IgD-negative memory B cell (primary cell): ENCODE measurements at regions not wholly inside any gene's neighbourhood (a gene's known extent, or its start where the extent isn't known, plus 50 kb on each side); places are given as distances from the start of the nearest gene placed in this dataset.
"Not testable (repeated sequence)": the region's sequence is repeated elsewhere in the genome, so short reads cannot be mapped to it uniquely, and the experiment has no call there.

Source experiments
- H3K27ac Mint-ChIP-seq, 3 donors: one replicate each; pipeline ENCODE4 v1.8.0; 2020 to 2022; ENCODE audit warnings: mild to moderate bottlenecking in 3 of 3, mixed read lengths in 3 of 3, moderate library complexity in 1 of 3
- H3K27me3 Mint-ChIP-seq: one replicate; pipeline ENCODE4 v1.8.0; 2021; ENCODE audit warnings: mixed read lengths
- H3K36me3 Mint-ChIP-seq: one replicate; pipeline ENCODE4 v1.8.0; 2020; ENCODE audit warnings: mild to moderate bottlenecking, mixed read lengths
- H3K4me1 Mint-ChIP-seq, 3 donors: one replicate each; pipeline ENCODE4 v1.8.0; 2020 to 2022; ENCODE audit warnings: mixed read lengths in 3 of 3, mild to moderate bottlenecking in 1 of 3
- H3K4me3 Mint-ChIP-seq, 4 donors: one replicate each; pipeline ENCODE4 v1.8.0; 2020 to 2022; ENCODE audit warnings: mild to moderate bottlenecking in 4 of 4, mixed read lengths in 4 of 4, moderate library complexity in 3 of 4
- H3K9me3 Mint-ChIP-seq, 3 donors: one replicate each; pipeline ENCODE4 v1.8.0; 2020 to 2021; ENCODE audit warnings: mixed read lengths in 3 of 3, mild to moderate bottlenecking in 1 of 3

DNA sequence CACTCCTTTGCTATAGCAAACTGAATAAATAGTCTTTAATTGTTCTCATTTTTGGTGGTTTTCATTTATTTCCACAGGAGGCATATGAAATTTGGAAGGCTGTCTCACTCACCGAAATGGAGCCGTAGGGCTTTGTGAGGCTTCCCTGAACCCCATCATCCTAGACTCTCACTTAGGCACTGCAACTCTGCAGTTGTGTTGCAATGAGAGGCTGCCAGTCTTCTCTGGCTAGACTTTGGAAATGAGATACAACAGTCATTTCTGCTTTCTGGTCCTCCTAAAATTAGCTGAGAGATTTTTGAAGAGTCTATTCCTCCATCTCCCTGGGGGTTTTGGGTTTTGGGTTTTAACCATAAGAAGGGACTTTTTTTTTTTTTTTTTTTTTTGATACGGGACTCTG lies 146.5 kb downstream of the SH3BGRL start:
- Mint-ChIP-seq H3K27ac (no peak overlapping the region), H3K36me3 (peaks cover 8% of the 10 kb centered on the region), H3K4me3 (no peak overlapping the region), H3K27me3 (no peaks in the 10 kb centered on the region), H3K9me3 (peaks cover 0 to 2% (median 0%) of the 10 kb centered on the region in 3 donors), H3K4me1 (peaks cover 0 to 3% (median 2%) of the 10 kb centered on the region in 3 donors)

DNA sequence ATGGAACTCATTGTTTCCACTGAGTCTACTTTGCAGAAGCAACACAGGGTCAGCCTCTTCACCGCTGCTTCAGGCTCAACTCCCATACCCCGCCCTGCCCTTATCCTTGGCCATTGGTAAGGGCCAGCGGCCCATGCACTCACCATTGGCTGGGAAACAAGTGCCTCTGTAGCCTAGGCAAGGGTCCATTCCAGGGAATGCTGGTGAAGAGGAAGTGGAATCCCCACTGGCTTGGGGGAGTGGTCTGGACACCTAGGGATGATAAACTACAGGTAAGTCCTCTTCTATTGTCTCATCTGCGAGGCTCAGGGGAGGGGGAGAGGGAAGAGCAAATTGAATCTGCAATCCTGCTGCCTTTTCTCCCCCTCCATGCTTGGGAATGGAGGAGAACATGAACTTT lies 153.1 kb downstream of the SH3BGRL start:
- Mint-ChIP-seq H3K27ac (no peak overlapping the region), H3K4me3 (no peak overlapping the region), H3K36me3 (peaks cover 1% of the 10 kb centered on the region), H3K27me3 (no peaks in the 10 kb centered on the region), H3K4me1 (peaks cover 0 to 2% (median 0%) of the 10 kb centered on the region in 3 donors), H3K9me3 (peaks cover 2 to 6% (median 3%) of the 10 kb centered on the region in 3 donors)

DNA sequence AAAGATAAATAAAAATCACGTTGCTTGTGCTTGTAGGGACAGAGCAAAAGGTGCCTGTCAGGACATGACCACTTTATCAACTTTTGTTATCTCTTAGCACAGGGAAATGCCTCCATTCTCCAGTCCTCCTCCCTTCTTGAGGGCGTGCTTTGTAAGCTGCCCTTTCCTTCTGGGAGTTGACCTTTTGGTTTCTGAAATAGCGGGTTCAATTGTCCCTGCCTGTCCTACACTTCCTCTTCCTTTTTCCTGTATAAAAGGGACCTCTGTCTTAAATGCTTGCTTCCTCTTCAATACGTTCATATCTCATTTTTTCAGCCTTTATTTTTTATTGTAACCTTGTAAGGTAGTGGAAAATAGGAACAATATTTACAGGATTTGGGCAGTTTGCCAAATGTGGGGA lies 153.5 kb downstream of the SH3BGRL start:
- no peaks in the 10 kb centered on the region for H3K4me1 Mint-ChIP-seq
- H3K27me3 Mint-ChIP-seq = no peaks in the 10 kb centered on the region
- H3K4me3 Mint-ChIP-seq = no peak overlapping the region
- peaks cover under 1% of the 10 kb centered on the region for H3K36me3 Mint-ChIP-seq
- peaks cover 2 to 6% (median 3%) of the 10 kb centered on the region in 3 donors for H3K9me3 Mint-ChIP-seq
- H3K27ac Mint-ChIP-seq = no peak overlapping the region

DNA sequence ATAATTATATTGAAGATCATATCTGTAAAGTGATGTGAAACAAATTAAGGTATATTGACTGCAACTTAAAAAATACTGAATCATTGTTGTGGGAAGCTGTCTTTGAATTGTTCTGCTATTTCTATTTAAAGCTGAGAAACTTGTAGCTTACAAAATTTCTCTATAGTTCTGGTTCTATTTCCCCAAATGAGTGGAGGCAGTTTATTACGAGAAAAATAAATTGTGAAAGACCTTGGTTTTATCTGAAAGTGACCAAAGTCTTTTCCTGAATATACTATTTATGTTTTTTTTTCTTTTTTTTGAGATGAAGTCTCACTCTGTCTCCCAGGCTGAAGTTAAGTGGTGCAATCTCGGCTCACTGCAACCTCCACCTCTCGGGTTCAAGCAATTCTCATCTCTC lies 165.4 kb downstream of the SH3BGRL start:
- Mint-ChIP-seq H3K4me1 (no peaks in the 10 kb centered on the region), H3K4me3 (no peak overlapping the region), H3K36me3 (no peaks in the 10 kb centered on the region), H3K27ac (peak overlapping the region in 1 of 3 donors; percentile 9), H3K9me3 (no peaks in the 10 kb centered on the region), H3K27me3 (no peaks in the 10 kb centered on the region)

DNA sequence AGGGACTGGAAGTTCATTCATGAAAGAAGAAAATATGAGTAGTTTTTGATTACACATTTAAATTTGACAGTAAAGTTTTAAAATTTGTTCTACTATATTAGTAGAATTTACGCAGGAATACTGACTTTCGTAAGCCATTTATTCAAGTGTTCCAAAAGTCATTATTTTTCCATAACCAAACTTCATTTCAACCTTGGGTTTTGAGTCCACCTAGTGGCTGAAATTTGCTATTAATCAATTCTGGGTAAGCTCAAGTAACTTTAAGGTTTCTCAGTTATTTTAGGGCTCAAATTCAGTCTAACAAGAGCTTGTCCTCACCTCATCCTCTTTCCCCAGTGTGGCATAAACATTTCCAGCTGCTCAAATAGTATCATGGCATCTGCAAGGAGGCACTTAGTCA lies 175.4 kb downstream of the SH3BGRL start:
- H3K27ac Mint-ChIP-seq = no peak overlapping the region
- no peaks in the 10 kb centered on the region for H3K36me3 Mint-ChIP-seq
- no peaks in the 10 kb centered on the region for H3K9me3 Mint-ChIP-seq
- H3K4me3 Mint-ChIP-seq = no peak overlapping the region
- H3K4me1 Mint-ChIP-seq = no peaks in the 10 kb centered on the region
- H3K27me3 Mint-ChIP-seq = no peaks in the 10 kb centered on the region

DNA sequence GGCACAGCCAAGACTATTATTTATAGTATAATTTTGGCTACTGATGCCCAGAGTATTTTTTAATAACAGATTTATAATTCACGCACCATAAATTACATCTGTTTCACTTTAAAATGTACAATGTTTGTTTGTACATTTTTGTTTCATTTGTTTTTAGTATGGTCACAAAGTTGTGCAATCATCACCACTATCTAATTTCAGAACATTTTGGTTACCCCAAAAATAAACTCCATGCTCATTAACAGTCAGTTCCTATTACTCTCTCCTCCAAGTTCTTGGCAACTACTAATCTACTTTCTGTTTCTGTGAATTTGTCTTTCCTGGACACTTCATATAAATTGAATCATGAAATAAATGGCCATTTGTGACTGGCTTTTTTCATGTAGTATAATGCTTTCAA lies 176.7 kb downstream of the SH3BGRL start:
- H3K36me3 Mint-ChIP-seq = no peaks in the 10 kb centered on the region
- H3K4me3 Mint-ChIP-seq = no peak overlapping the region
- no peak overlapping the region for H3K27ac Mint-ChIP-seq

DNA sequence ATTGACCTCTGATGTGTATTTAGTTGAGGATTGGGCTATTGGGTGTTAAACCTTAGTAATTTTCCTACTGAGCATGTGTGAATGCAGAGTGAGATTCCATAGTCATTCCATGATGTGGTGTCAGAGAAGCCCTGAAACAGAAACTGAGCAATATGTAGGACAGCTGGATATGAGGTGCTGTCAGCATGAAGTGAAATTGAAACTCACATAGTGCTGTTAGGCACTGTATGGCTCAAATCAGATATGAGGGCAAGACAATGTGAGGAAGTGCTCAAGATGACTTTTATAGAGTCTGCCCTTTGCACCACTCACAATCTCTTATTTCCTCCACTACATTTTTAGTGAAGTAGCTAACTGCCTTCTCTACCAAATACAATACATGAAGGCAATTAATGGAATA lies 188.3 kb downstream of the SH3BGRL start:
- no peaks in the 10 kb centered on the region for H3K4me1 Mint-ChIP-seq
- H3K4me3 Mint-ChIP-seq = no peak overlapping the region
- no peaks in the 10 kb centered on the region for H3K36me3 Mint-ChIP-seq
- peaks cover 0 to 7% (median 2%) of the 10 kb centered on the region in 3 donors for H3K9me3 Mint-ChIP-seq
- H3K27ac Mint-ChIP-seq = no peak overlapping the region
- peaks cover 4% of the 10 kb centered on the region for H3K27me3 Mint-ChIP-seq

More for the DNA sequence above, 176.7 kb downstream of the SH3BGRL start:
- H3K4me1 Mint-ChIP-seq = no peaks in the 10 kb centered on the region
- H3K27me3 Mint-ChIP-seq = no peaks in the 10 kb centered on the region
- H3K9me3 Mint-ChIP-seq = no peaks in the 10 kb centered on the region

DNA sequence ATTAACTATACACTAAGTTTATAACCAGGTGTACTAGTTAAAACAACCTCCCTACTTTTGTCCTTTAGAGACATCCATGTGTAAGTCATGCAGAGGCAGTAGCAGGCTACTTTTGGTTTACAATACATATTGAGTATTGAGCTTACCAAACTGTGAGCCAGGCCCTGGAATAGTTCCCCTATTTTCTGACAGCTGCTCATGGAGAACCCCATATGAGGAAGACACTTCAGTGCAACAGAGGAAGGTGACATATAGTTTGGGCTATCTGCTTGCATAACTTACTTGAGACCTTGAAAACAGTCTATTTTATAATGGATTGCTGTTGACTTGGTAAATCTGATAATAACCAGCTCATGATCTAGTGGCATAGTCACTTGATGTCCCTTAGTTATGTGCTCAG lies 190.5 kb downstream of the SH3BGRL start:
- Mint-ChIP-seq H3K27me3 (peaks cover 2% of the 10 kb centered on the region), H3K9me3 (peaks cover 0 to 5% (median 2%) of the 10 kb centered on the region in 3 donors), H3K4me3 (no peak overlapping the region), H3K27ac (no peak overlapping the region), H3K36me3 (no peaks in the 10 kb centered on the region), H3K4me1 (no peaks in the 10 kb centered on the region)

DNA sequence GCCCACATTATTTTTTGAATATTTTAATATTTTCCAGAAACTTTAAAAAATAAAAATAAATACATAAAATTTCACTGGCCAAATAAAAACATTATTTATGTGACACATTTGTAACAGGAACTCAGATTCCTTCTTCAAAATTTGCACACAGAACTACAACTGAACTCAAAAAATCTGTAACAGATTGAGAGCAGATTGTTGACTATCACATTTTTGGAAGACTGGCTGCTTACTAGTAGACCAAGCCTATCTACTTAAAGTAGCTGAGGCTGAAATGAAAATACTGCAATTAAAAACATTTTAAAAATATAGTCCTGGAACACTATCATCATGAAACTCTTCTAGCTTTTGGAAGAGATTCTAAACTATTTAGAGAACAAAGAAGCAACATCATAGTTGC lies 203.9 kb downstream of the SH3BGRL start:
- Mint-ChIP-seq H3K9me3 (no peaks in the 10 kb centered on the region), H3K4me1 (no peaks in the 10 kb centered on the region), H3K27ac (no peak overlapping the region), H3K36me3 (no peaks in the 10 kb centered on the region), H3K4me3 (no peak overlapping the region), H3K27me3 (no peaks in the 10 kb centered on the region)

DNA sequence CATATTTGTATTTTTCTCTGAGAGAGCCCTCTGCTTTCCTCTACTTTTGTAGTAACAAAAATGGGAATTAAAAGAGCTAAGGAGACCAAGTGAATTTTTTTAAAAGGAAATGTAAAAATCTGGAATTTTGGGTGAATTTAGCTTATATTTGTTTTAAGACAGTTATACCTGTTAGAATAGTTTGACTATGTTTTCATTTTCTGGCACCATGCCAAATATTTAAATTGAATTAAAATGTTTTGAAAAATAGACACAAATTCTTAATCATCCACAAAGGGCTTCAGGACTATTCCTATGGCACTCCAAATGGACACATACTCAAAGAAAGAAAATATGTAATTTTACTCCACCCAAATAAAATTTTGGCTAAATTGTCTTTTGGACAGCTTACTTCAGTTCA lies 209.6 kb downstream of the SH3BGRL start:
- Mint-ChIP-seq H3K27me3 (no peaks in the 10 kb centered on the region), H3K4me1 (no peaks in the 10 kb centered on the region), H3K27ac (no peak overlapping the region), H3K36me3 (no peaks in the 10 kb centered on the region), H3K4me3 (no peak overlapping the region), H3K9me3 (no peaks in the 10 kb centered on the region)

DNA sequence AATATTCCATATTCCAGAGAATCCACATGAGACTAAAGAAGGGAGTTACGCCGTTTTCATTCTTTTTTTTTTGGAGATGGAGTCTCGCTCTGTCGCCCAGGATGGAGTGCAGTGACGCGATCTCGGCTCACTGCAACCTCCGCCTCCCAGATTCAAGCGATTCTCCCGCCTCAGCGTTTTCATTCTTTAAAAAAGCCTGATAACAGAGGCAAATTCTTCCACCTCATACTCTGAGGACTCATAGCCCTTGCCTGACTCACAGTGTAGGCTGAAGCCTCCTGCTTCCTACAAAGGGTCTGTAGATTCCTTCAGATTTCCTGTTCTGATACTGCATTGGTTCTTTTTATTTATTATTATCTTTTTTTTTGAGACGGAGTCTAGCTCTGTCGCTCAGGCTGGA lies 210.5 kb downstream of the SH3BGRL start:
- Mint-ChIP-seq H3K9me3 (no peaks in the 10 kb centered on the region), H3K27ac (no peak overlapping the region), H3K36me3 (no peaks in the 10 kb centered on the region), H3K4me1 (no peaks in the 10 kb centered on the region), H3K4me3 (no peak overlapping the region), H3K27me3 (no peaks in the 10 kb centered on the region)

DNA sequence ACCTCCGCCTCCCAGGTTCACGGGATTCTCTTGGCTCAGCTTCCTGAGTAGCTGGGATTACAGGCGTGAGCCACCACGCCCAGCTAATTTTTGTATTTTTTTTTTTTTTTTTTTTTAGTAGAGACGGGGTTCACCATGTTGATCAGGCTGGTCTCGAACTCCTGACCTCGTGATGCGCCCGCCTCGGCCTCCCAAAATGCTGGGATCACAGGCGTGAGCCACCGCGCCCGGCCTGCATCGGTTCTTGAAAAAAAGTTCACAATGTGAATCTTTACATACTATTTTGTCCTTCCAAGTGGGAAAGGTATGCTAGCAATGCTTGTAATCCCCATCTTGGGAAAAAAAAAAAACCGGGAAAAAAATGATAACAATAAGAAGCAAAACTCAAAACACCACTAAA lies 211.0 kb downstream of the SH3BGRL start:
- not testable (repeated sequence) for H3K27ac Mint-ChIP-seq, H3K9me3 Mint-ChIP-seq, H3K27me3 Mint-ChIP-seq

DNA sequence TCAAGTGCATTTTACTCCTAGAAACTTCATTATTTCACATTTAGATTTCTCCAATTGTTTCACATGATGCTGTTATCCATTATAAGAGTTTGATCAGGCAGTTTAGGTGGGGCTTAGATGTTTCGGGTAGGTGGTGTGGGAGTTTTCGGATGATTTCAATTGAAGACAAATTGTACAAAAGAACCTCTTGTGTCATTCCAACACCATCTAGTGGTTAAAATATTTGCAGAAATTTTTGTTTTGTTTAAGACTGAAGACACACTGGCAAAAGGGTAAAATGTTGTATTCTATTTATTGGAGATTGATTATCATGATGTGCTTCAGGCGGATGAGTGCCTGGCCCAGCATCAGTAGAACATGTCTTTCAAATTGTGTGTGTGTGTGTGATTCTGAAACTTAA lies 212.7 kb downstream of the SH3BGRL start:
- no peak overlapping the region for H3K27ac Mint-ChIP-seq
- H3K4me3 Mint-ChIP-seq = no peak overlapping the region
- H3K9me3 Mint-ChIP-seq = no peaks in the 10 kb centered on the region
- H3K27me3 Mint-ChIP-seq = no peaks in the 10 kb centered on the region
- peaks cover 0 to 2% (median 0%) of the 10 kb centered on the region in 3 donors for H3K4me1 Mint-ChIP-seq
- H3K36me3 Mint-ChIP-seq = no peaks in the 10 kb centered on the region

More for the DNA sequence above, 211.0 kb downstream of the SH3BGRL start:
- not testable (repeated sequence) for H3K36me3 Mint-ChIP-seq, H3K4me1 Mint-ChIP-seq, H3K4me3 Mint-ChIP-seq
